Smooth muscle cell (in vitro differentiated cells): ENCODE measurements at regions not wholly inside any gene's neighbourhood (a gene's known extent, or its start where the extent isn't known, plus 50 kb on each side); places are given as distances from the start of the nearest gene placed in this dataset.

ENCODE experiments used
- DNase-seq: peaks from one replicate; lab custom pipeline; 2025; ENCODE audit not compliant: unreplicated experiment; lab: John Stamatoyannopoulos, UW
- H2AFZ ChIP-seq: fragments of 200-600 bp; sonication (generic); 2 replicates; pipeline ENCODE4 v1.6.0; 2016; ENCODE audit warnings: antibody characterized with exemption, low read depth, mild to moderate bottlenecking
- H3F3A ChIP-seq: fragments of 200-600 bp; sonication (generic); 2 replicates; pipeline ENCODE4 v1.6.0; 2017; ENCODE audit warnings: antibody characterized with exemption, low read depth
- H3K27ac ChIP-seq: fragments of 200-600 bp; sonication (generic); 2 replicates; pipeline ENCODE4 v1.5.1; 2016; ENCODE audit warnings: low read depth, mild to moderate bottlenecking
- H3K27me3 ChIP-seq: fragments of 200-600 bp; sonication (generic); 2 replicates; pipeline ENCODE4 v1.6.1; 2016; ENCODE audit warnings: low read depth, mild to moderate bottlenecking
- H3K36me3 ChIP-seq: fragments of 200-600 bp; sonication (generic); 2 replicates; pipeline ENCODE4 v1.5.1; 2016; ENCODE audit warnings: low read depth
- H3K4me1 ChIP-seq: fragments of 200-600 bp; sonication (generic); 2 replicates; pipeline ENCODE4 v1.5.1; 2016; ENCODE audit warnings: low read depth
- H3K4me2 ChIP-seq: fragments of 200-600 bp; sonication (generic); 2 replicates; pipeline ENCODE4 v1.6.0; 2016; ENCODE audit warnings: mild to moderate bottlenecking
- H3K4me3 ChIP-seq: fragments of 200-600 bp; sonication (generic); 2 replicates; pipeline ENCODE4 v1.5.1; 2016; ENCODE audit warnings: mild to moderate bottlenecking
- H3K79me2 ChIP-seq: fragments of 200-600 bp; sonication (generic); 2 replicates; pipeline ENCODE4 v1.6.0; 2016; ENCODE audit warnings: low read depth, mild to moderate bottlenecking
- H3K9ac ChIP-seq: fragments of 200-600 bp; sonication (generic); 2 replicates; pipeline ENCODE4 v1.6.0; 2016; ENCODE audit warnings: low read depth
- H3K9me3 ChIP-seq: fragments of 200-600 bp; sonication (generic); replicated peaks from 2 replicates; pipeline ENCODE4 v1.5.1; 2016; ENCODE audit warnings: low read depth
- H4K20me1 ChIP-seq: fragments of 200-600 bp; sonication (generic); 2 replicates; pipeline ENCODE4 v1.6.0; 2016; ENCODE audit warnings: low read depth
- CTCF ChIP-seq: fragments of 200-600 bp; sonication (generic); IDR thresholded peaks from 2 replicates; pipeline ENCODE4 v1.5.1; 2017; ENCODE audit warnings: borderline replicate concordance, mild to moderate bottlenecking, antibody characterized with exemption; ENCODE audit not compliant: insufficient read depth, poor library complexity, severe bottlenecking
- WGBS: methylation state at CpG from one replicate; pipeline ENCODE4 v1.1.7; 2016; ENCODE audit warnings: low lambda C conversion rate; 5-methylcytosine and 5-hydroxymethylcytosine counted together

DNA sequence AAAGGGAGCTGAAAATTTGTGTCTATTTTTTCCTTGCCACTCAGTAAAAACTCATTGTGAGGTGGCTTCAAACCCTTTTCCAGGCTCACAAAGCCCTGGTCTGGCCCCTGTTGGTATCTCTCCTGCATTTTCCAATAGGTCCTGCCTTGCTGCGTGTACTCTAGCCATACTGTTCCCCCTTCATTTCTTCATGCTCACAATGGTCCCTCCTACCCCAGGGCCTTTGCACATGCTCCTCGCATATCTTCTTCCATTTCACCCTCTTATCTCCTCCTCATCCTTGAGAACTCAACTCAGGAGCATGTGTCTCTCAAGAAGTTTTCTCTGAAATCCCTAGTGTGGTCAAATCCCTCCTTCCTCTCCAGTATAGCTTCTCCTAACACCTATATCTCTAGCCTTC, 186.6 kb downstream of the MBOAT1 start:
- no peak for DNase-seq
- 93% methylated on average over 2 of the region's 2 CpGs for WGBS
- no peaks in the 10 kb centered on the region for H4K20me1 ChIP-seq
- H3K9ac ChIP-seq: no peak overlapping the region
- H3K4me3 ChIP-seq: no peak overlapping the region
- no peaks in the 10 kb centered on the region for H3K9me3 ChIP-seq
- no peaks in the 10 kb centered on the region for H3K27me3 ChIP-seq
- no peak overlapping the region for H3K27ac ChIP-seq
- H3K4me2 ChIP-seq: no peak overlapping the region
- no peaks in the 10 kb centered on the region for H3K36me3 ChIP-seq
- no peak for TF ChIP-seq CTCF
- no peaks in the 10 kb centered on the region for H3F3A ChIP-seq
- H3K4me1 ChIP-seq: no peaks in the 10 kb centered on the region
- no peaks in the 10 kb centered on the region for H3K79me2 ChIP-seq
- no peak overlapping the region for H2AFZ ChIP-seq

DNA sequence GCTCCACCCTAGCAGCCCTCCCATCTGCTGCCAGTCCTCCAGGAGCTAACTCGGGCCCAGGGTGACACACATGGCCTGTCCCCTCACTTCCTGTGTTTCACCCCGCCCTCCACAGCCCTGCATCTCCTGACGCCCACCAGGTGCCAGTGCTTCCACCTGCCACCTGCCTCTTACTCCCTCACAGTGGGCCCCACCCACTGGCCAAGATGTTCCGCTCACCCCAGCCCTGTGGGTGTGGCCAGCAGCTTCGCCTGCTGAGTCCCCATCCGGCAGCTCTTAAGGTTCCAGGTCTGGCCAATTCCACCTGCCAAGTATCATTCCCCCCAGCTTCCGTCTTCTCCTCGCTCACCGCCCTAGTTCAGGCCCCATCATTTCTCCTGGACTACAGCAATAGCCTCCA, 184.1 kb downstream of the MBOAT1 start:
- Histone ChIP-seq H4K20me1 (no peaks in the 10 kb centered on the region), H3K9ac (no peak overlapping the region)
- WGBS: 73% methylated on average over 7 of the region's 9 CpGs

DNA sequence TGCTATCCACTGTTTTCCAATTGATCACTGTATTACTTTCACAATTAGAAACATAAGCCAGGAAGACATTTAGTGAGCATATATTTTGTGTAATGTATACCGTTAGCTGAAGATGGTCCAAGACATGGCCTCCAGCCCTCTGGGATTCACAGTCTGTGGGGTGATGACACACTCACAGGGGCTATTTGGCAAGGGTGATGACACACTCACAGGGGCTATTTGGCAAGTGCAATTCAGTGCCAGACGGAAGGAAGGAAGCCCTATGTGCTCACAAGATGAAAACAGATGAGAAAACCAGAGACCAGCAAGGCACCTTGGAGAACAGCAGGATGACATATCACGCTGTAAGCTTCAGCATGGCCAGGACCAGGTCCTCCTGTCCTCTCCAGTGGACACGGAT, 183.7 kb downstream of the MBOAT1 start:
- Histone ChIP-seq H3K4me1 (no peaks in the 10 kb centered on the region), H3K27ac (no peak overlapping the region), H3K9me3 (no peaks in the 10 kb centered on the region), H3K4me3 (no peak overlapping the region), H3K79me2 (no peaks in the 10 kb centered on the region), H3F3A (no peaks in the 10 kb centered on the region), H3K36me3 (no peaks in the 10 kb centered on the region), H3K27me3 (no peaks in the 10 kb centered on the region), H3K4me2 (no peak overlapping the region), H2AFZ (no peak overlapping the region), H3K9ac (no peak overlapping the region), H4K20me1 (no peaks in the 10 kb centered on the region)
- TF ChIP-seq CTCF: no peak
- no peak for DNase-seq
- 89% methylated on average over 4 of the region's 4 CpGs for WGBS

More for the DNA sequence above, 184.1 kb downstream of the MBOAT1 start:
- DNase-seq: no peak
- no peak overlapping the region for H3K27ac ChIP-seq
- no peaks in the 10 kb centered on the region for H3F3A ChIP-seq
- H3K79me2 ChIP-seq: no peaks in the 10 kb centered on the region
- TF ChIP-seq CTCF: no peak
- no peaks in the 10 kb centered on the region for H3K9me3 ChIP-seq
- no peaks in the 10 kb centered on the region for H3K36me3 ChIP-seq
- no peak overlapping the region for H2AFZ ChIP-seq
- no peak overlapping the region for H3K4me3 ChIP-seq
- H3K27me3 ChIP-seq: no peaks in the 10 kb centered on the region
- H3K4me1 ChIP-seq: no peaks in the 10 kb centered on the region
- H3K4me2 ChIP-seq: no peak overlapping the region

GRCh38 chr6:20029979-20030378, 182.3 kb downstream of the MBOAT1 start:
- no peak overlapping the region for H3K27ac ChIP-seq
- no peak for TF ChIP-seq CTCF
- H3K79me2 ChIP-seq: no peaks in the 10 kb centered on the region
- H3K36me3 ChIP-seq: no peaks in the 10 kb centered on the region
- H3K27me3 ChIP-seq: no peaks in the 10 kb centered on the region
- H3F3A ChIP-seq: no peaks in the 10 kb centered on the region
- no peak for DNase-seq
- H3K4me3 ChIP-seq: no peak overlapping the region
- H3K9me3 ChIP-seq: no peaks in the 10 kb centered on the region
- H4K20me1 ChIP-seq: no peaks in the 10 kb centered on the region
- H3K9ac ChIP-seq: no peak overlapping the region
- no peak overlapping the region for H3K4me2 ChIP-seq
- WGBS: 98% methylated on average over 3 of the region's 3 CpGs
- no peak overlapping the region for H2AFZ ChIP-seq
- H3K4me1 ChIP-seq: no peaks in the 10 kb centered on the region
